KOPT-K1 (cell line): ENCODE measurements at regions not wholly inside any gene's neighbourhood (a gene's known extent, or its start where the extent isn't known, plus 50 kb on each side); places are given as distances from the start of the nearest gene placed in this dataset.
"Not testable (repeated sequence)": the region's sequence is repeated elsewhere in the genome, so short reads cannot be mapped to it uniquely, and the experiment has no call there.

ENCODE experiments used
- H3K27ac ChIP-seq: fragments of 200-600 bp; sonication (generic); 2 replicates; pipeline ENCODE4 v1.5.1; 2016; ENCODE audit warnings: antibody characterized with exemption, mild to moderate bottlenecking, low read depth, low read length; ENCODE audit not compliant: poor library complexity, severe bottlenecking
- H3K36me3 ChIP-seq: fragments of 200-600 bp; sonication (generic); 2 replicates; pipeline ENCODE4 v1.5.1; 2017; ENCODE audit warnings: antibody characterized with exemption, mild to moderate bottlenecking, low read length, moderate library complexity; ENCODE audit not compliant: insufficient read depth
- H3K9me3 ChIP-seq: fragments of 200-600 bp; sonication (generic); 2 replicates; pipeline ENCODE4 v1.5.1; 2017; ENCODE audit warnings: antibody characterized with exemption, low read length, mild to moderate bottlenecking; ENCODE audit not compliant: insufficient read depth, poor library complexity, severe bottlenecking

DNA sequence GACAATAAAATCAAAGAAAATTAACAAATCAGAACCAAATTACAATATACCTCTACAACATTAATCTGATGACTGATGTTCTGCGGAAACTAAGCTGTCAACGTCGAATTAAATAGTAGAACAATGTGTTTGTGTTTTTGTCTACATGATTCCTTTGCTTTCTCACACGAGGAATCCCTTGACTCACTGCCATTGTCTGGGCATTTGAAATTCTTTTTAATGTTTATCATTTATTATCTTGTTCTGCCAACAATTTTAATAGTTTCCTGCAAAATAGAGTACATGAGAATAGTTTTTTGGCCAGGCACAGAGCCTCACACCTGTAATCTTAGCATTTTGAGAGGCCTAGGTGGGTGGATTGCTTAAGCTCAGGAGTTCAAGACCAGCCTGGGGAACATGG is 76.6 kb upstream of the KRAS start:
- H3K9me3 ChIP-seq: no peaks in the 10 kb centered on the region
- no peak overlapping the region for H3K27ac ChIP-seq
- H3K36me3 ChIP-seq: no peaks in the 10 kb centered on the region

DNA sequence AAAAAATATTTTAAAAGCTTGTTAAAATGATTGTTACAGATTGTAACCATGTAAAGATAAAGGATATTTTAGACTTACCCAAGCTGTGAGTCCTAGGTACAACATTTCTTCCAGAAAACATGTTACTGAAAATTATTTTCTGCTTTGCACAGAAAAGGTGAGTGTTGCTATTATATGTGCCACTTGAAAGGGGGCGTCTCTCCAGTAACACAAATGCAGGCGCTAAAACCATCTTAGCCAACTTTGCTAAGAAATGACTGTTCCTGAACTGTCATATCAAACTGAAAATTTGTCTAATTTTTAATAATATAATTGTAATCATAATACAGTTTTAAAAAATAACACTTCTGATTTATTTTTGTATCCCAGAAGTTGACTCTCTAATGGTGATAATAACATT is 75.6 kb upstream of the KRAS start:
- no peak overlapping the region for H3K27ac ChIP-seq
- no peaks in the 10 kb centered on the region for H3K36me3 ChIP-seq
- no peaks in the 10 kb centered on the region for H3K9me3 ChIP-seq

DNA sequence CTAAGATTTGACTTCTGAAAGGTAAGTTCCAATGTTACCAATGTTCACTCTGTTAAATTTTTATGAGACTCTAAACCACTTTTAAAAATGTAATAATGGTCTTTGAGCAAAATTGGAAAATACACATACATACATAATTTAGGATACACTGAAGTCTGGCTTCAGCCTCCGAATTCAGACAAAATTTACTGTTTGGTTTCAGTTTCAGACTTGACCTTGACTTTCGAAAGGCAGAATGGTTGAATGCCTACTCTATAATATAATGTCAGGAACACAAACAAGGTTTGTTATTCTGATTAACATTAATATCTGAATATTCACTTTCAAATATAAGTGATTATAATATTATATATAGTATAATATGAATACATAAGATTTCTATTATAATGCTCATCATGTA is 74.1 kb upstream of the KRAS start:
- no peak overlapping the region for H3K27ac ChIP-seq
- H3K36me3 ChIP-seq: no peaks in the 10 kb centered on the region
- H3K9me3 ChIP-seq: no peaks in the 10 kb centered on the region

DNA sequence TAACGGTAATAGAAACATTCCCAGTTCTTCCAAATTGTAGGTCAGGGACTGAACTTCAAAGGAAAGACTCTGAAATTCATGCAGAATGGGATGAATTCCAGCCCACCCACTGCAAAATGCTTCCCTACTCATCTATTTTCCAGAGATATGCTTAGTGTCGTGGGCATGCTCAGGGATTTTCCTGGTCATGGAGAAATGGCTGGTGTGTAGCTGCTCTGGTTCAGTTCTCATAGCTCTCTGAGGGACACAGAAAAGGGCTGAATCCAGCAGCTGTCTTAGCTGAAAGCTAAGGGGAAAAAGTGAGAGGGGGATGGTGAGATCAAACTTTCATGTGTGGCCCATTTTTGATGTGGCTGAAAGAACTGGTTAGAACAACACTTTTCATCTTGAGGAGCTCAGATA is 72.9 kb upstream of the KRAS start:
- H3K9me3 ChIP-seq: no peaks in the 10 kb centered on the region
- peak overlapping the region; percentile 58 for H3K27ac ChIP-seq
- no peaks in the 10 kb centered on the region for H3K36me3 ChIP-seq

DNA sequence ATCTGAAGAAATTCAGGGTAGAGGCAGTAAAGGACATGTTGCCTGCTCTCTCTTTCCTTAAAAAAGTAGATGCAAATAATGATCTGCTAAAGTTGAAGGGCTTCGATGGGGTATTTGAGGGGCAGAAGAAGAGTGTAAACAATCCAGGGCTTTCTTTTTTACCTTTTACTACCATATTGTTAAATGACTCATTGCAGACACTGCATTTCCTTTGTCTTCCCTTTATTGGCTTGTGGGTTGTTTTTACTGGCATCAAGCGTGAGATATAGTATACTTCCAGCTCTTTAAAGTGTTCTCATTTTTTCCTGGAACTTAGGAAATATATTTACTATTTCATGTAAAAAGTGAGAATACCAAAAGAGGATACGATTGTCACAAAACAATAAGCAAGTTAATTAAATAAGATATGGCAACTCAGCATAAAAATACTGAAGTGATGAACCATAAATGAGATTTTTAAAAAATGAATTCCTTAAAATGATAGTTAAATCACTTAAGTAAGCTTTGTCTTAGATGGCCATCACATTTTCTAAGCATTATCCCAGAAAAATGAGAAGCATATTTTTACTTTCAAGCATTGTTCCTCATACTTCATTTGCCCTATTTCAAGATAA is 72.3 kb upstream of the KRAS start:
- Histone ChIP-seq H3K36me3 (no peaks in the 10 kb centered on the region), H3K9me3 (no peaks in the 10 kb centered on the region), H3K27ac (peak overlapping the region; percentile 58)

DNA sequence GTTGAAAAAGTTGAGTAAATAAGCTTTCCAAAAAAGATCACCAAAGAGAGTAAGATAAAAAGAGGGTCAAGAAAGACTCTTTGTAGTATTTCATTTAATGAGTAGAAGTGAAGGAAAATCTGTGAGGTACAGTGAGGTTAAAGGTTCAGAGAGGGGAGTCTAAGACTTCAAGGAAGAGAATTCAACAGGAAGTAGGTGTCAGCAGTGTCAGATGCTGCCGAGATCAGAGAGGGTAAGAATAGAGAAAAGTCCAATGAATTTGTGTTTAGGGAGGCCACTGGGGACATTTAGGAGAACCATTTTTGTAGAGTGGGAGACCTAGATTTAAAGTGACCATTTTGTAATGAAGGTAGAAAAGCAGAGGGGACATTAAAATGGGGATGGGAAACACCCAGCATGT is 71.6 kb upstream of the KRAS start:
- H3K36me3 ChIP-seq: no peaks in the 10 kb centered on the region
- H3K9me3 ChIP-seq: no peaks in the 10 kb centered on the region
- H3K27ac ChIP-seq: peak overlapping the region; percentile 58

DNA sequence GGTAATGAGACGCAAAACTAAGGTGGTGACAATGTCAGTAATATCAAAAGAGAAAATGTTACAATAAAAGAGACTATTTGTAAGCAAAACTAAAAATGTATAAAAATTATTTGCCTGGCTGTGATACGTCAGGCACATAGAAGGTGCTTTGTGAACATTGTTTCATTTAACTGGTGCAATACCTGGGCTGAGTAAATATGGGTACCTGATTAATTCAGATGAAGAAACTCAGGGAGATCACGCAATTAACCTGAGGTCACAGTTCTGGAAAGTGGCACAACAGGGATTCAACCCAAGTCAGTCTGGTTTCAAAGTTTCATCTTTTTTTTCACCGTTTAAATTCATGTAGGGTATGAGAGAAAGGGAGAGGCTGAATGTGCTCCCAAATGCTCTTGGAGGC is 71.0 kb upstream of the KRAS start:
- no peaks in the 10 kb centered on the region for H3K9me3 ChIP-seq
- peak overlapping the region; percentile 58 for H3K27ac ChIP-seq
- H3K36me3 ChIP-seq: no peaks in the 10 kb centered on the region

DNA sequence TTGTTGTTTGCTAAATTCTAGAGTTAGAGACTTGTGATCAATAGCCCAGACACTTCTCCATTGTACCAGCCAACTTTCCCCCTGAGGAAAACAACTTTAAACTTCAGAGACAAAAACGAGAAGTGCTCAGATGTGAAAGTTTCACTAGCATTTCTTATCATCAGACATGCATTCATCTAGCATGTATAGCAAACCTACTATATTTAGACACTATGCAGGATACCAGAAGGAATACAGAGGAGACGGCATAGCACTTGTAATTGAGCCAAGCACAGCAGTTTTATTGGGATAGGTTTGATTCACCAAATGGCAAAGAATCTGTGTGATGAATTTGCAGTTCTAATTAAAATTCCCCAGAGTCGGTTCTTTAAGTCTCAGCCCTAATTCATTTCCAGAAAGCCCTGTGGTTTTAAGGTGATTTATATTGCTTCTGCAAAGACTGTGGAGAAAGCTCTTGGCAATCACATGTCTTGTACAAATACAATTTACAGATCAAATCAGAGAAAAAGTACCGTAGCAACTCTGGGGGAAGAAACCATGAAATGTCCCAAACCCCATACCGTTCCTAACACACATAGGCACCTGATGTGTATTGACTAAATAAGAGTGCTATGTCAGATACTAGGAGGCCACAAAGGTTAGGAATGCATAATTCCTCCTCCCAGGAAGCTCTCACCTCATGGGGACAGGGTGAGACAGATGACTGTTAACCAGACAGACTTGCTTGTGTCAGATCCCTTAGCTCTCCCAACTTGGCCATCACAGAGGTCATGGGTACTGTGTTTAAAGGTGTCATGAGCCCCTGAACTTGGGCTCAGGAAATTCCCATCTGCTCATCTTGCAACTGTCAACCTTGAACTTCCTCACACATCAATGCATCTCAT is 69.6 kb upstream of the KRAS start:
- Histone ChIP-seq H3K27ac (no peak overlapping the region), H3K9me3 (no peaks in the 10 kb centered on the region), H3K36me3 (no peaks in the 10 kb centered on the region)

DNA sequence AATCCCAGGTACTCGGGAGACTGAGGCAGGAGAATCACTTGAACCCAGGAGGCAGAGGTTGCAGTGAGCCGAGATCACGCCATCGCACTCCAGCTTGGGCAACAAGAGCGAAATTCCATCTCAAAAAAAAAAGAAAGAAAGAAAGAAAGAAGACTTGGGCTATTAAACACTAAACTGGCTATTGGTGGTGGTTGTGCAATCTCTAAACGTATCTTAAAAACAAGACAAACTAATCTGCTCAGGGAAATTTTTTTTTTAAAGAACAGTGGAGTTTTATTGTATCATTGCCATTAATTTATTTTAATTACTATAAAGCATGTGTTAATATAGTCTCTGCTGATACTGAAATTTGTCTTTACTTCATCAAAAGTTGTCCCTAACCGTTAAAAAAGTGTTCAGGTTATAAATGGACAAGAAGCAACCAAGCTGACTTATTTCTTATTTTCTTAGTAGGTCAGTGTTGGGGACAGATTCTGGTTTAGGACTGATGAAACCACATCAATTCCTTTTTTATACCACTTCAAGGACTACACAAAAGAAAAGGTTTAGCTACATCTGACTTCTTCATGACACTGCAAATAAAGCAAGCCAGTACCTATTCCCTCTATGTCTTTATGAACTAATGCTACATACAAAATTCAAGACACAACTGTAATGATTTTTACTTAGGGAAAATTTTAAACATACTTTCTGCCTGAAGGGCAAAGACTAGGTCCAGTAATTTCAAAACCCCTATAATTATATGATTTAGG is 68.7 kb upstream of the KRAS start:
- no peaks in the 10 kb centered on the region for H3K36me3 ChIP-seq
- H3K27ac ChIP-seq: no peak overlapping the region
- no peaks in the 10 kb centered on the region for H3K9me3 ChIP-seq

DNA sequence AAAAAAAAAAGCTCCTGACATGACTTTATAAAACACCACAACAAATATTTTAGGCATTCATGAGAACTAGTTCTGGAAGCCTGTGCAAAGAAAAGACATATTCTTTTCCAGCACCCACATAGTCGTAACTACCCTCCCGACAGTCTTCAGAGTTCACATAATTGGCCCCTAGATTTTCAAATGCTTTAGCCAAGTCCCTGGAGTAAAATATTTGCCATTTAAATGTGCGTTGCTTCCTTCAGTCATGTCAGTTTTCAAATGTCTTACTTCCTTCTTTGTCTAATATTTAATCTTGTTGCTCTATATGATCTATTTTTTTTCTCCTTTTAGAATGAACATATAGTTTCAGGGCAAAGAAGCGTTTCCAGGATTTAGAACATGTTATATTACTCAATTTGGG is 66.8 kb upstream of the KRAS start:
- H3K36me3 ChIP-seq: no peaks in the 10 kb centered on the region
- no peaks in the 10 kb centered on the region for H3K9me3 ChIP-seq
- no peak overlapping the region for H3K27ac ChIP-seq

DNA sequence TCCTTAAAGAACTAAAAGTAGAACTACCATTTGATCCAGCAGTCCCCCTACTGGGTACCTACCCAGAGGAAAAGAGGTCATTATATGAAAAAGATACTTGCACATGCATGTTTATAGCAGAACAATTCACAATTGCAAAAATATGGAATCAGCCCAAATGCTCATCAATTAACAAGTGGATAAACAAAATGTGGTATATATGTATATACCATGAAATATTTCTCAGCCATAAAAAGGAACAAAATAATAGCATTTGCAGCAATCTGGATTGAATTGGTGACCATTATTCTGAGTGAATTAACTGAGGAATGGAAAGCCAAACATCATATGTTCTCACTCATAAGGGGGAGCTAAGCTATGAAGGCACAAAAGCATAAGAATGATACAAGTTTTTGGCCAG is 64.7 kb upstream of the KRAS start:
- H3K9me3 ChIP-seq: no peaks in the 10 kb centered on the region
- H3K36me3 ChIP-seq: no peaks in the 10 kb centered on the region
- H3K27ac ChIP-seq: no peak overlapping the region

DNA sequence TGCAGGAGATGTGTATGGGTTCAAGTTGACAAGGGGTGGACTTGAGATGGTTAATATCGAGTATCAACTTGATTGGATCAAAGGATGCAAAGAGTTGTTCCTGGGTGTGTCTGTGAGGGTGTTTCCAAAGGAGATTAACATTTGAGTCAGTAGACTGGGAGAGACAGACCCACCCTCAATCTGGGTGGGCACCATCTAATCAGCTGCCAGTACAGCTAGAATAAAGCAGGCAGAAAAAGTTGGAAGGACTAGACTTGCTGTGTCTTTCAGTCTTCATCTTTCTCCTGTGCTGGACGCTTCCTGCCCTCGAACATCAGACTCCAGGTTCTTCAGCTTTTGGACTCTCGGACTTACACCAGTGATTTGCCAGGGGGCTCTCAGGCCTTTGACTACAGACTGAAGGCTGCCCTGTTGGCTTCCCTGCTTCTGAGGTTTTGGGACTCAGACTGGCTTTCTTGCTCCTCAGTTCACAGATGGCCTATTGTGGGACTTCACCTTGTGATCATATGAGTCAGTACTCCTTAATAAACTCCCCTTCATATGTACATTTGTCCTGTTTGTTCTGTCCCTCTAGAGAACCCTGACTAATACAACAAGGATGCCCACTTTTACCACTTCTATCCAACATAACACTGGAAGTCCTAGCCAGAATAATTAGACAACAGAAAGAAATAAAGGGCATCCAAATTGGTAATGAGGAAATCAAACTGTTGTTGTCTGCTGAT is 62.7 kb upstream of the KRAS start:
- H3K36me3 ChIP-seq, H3K9me3 ChIP-seq, H3K27ac ChIP-seq: not testable (repeated sequence)

DNA sequence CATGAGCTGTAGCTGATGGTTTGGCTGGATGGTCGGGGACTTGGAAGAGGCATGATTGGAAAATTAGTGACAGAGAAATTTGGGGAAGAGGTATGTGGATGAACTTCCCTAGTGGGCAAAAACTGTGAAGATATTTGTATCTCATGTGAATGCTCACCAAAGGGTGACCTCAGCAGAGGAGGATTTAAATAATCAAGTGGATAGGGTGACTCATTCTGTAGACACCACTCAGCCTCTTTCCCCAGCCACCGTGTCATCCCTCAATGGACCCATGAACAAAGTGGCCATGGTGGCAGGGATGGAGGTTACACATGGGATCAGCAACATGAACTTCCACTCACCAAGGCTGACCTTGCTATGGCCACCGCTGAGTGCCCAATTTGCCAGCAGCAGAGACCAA is 60.8 kb upstream of the KRAS start:
- H3K9me3 ChIP-seq: no peaks in the 10 kb centered on the region
- no peaks in the 10 kb centered on the region for H3K36me3 ChIP-seq
- no peak overlapping the region for H3K27ac ChIP-seq

DNA sequence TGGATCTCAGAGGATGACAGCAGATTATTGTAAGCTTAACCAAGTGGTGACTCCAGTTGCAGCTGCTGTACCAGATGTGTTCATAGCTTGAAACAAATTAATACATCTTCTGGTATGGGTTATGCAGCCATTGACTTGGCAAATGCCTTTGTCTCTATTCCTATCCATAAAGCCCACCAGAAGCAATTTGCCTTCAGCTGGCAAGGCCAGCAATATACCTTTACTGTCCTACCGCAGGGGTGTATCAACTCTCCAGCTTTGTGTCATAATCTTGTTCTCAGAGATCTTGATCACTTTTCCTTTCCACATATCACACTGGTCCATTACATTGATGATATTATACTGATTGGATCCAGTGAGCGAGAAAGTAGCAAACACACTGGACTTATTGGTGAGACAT is 59.3 kb upstream of the KRAS start:
- not testable (repeated sequence) for H3K27ac ChIP-seq, H3K9me3 ChIP-seq, H3K36me3 ChIP-seq

DNA sequence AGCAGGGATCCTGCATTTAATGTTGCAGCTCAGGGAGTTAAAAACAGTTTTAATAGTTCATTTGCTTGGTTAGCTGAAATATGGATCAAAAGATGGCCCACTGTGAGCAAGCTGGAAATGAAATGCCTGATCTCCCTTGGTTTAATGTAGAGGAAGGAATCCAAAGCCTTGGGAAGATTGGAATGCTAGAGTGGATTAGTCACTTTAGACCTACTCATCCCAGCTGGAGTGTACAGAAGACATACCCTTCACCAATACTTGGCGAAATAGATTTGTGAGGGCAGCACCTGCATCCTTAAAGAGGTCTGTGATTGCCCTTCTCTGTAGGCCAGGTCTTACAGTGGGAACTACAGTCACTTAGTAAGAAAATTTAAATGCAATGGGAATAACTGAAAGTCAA is 58.0 kb upstream of the KRAS start:
- no peak overlapping the region for H3K27ac ChIP-seq
- no peaks in the 10 kb centered on the region for H3K9me3 ChIP-seq
- no peaks in the 10 kb centered on the region for H3K36me3 ChIP-seq
